ENCODE measurements at regions not wholly inside any gene's neighbourhood (a gene's known extent, or its start where the extent isn't known, plus 50 kb on each side); places are given as distances from the start of the nearest gene placed in this dataset.

GRCh38 chrX:45794995-45795337 lies 594.3 kb upstream of the DIPK2B start:
- H4K20me1 ChIP-seq (ENCODE audit: insufficient read depth, low read length), result no peaks in the 10 kb centered on the region
- H3K4me3 ChIP-seq (ENCODE audit: low read depth in 1 of 2, low read length in 2 of 2), result no peak overlapping the region
- DNase-seq, result no peak
- no peak for ATAC-seq (ENCODE audit: insufficient read depth, low read depth)
- H3K36me3 ChIP-seq (ENCODE audit: insufficient read depth, low read length), result no peaks in the 10 kb centered on the region
- H3K4me1 ChIP-seq (ENCODE audit: insufficient read depth, low read length), result no peaks in the 10 kb centered on the region
- TF ChIP-seq EZH2 (IDR thresholded peaks at IDR 0.05; ENCODE audit: borderline replicate concordance, low read depth, low read length, severe bottlenecking) (no peak), CTCF (IDR thresholded peaks at IDR 0.05; ENCODE audit: borderline replicate concordance, extremely low read depth, low read length, poor library complexity, severe bottlenecking) (no peak)
- no peak overlapping the region for H3K27ac ChIP-seq (ENCODE audit: low read length)
- peaks cover 67% of the 10 kb centered on the region for H3K79me2 ChIP-seq (ENCODE audit: insufficient read depth, low read length)
- H3K4me2 ChIP-seq (ENCODE audit: insufficient read depth, low read length), result no peak overlapping the region
- no peaks in the 10 kb centered on the region for H3K9me3 ChIP-seq (ENCODE audit: insufficient read depth, low read length, severe bottlenecking)
- no peak overlapping the region for H2AFZ ChIP-seq (ENCODE audit: low read depth, low read length)
- no peaks in the 10 kb centered on the region for H3K27me3 ChIP-seq (ENCODE audit: insufficient read depth, low read length, poor library complexity)
- no peak overlapping the region for H3K9ac ChIP-seq (ENCODE audit: low read depth, low read length)

GRCh38 chrX:45794323-45794994 lies 593.8 kb upstream of the DIPK2B start:
- H3K4me3 ChIP-seq (ENCODE audit: low read depth in 1 of 2, low read length in 2 of 2), result no peak overlapping the region
- H3K27me3 ChIP-seq (ENCODE audit: insufficient read depth, low read length, poor library complexity), result no peaks in the 10 kb centered on the region
- H2AFZ ChIP-seq (ENCODE audit: low read depth, low read length), result no peak overlapping the region
- ATAC-seq (ENCODE audit: insufficient read depth, low read depth), result no peak
- no peak overlapping the region for H3K4me2 ChIP-seq (ENCODE audit: insufficient read depth, low read length)
- H3K9ac ChIP-seq (ENCODE audit: low read depth, low read length), result no peak overlapping the region
- DNase-seq, result no peak
- TF ChIP-seq EZH2 (IDR thresholded peaks at IDR 0.05; ENCODE audit: borderline replicate concordance, low read depth, low read length, severe bottlenecking) (no peak), CTCF (IDR thresholded peaks at IDR 0.05; ENCODE audit: borderline replicate concordance, extremely low read depth, low read length, poor library complexity, severe bottlenecking) (no peak)
- no peak overlapping the region for H3K27ac ChIP-seq (ENCODE audit: low read length)
- no peaks in the 10 kb centered on the region for H3K36me3 ChIP-seq (ENCODE audit: insufficient read depth, low read length)
- peaks cover 65% of the 10 kb centered on the region for H3K79me2 ChIP-seq (ENCODE audit: insufficient read depth, low read length)
- H4K20me1 ChIP-seq (ENCODE audit: insufficient read depth, low read length), result no peaks in the 10 kb centered on the region
- H3K4me1 ChIP-seq (ENCODE audit: insufficient read depth, low read length), result no peaks in the 10 kb centered on the region
- no peaks in the 10 kb centered on the region for H3K9me3 ChIP-seq (ENCODE audit: insufficient read depth, low read length, severe bottlenecking)

GRCh38 chrX:45788941-45789348 lies 588.3 kb upstream of the DIPK2B start:
- no peak overlapping the region for H3K4me2 ChIP-seq (ENCODE audit: insufficient read depth, low read length)
- peaks cover 55% of the 10 kb centered on the region for H3K79me2 ChIP-seq (ENCODE audit: insufficient read depth, low read length)
- no peak for TF ChIP-seq CTCF (IDR thresholded peaks at IDR 0.05; ENCODE audit: borderline replicate concordance, extremely low read depth, low read length, poor library complexity, severe bottlenecking)
- TF ChIP-seq EZH2 (IDR thresholded peaks at IDR 0.05; ENCODE audit: borderline replicate concordance, low read depth, low read length, severe bottlenecking), result no peak
- no peaks in the 10 kb centered on the region for H3K36me3 ChIP-seq (ENCODE audit: insufficient read depth, low read length)
- H4K20me1 ChIP-seq (ENCODE audit: insufficient read depth, low read length), result peaks cover 6% of the 10 kb centered on the region; the same call in 1 of the 2 replicates
- ATAC-seq (ENCODE audit: insufficient read depth, low read depth) (no peak), DNase-seq (no peak)
- H3K4me3 ChIP-seq (ENCODE audit: low read depth in 1 of 2, low read length in 2 of 2), result no peak overlapping the region
- no peak overlapping the region for H3K27ac ChIP-seq (ENCODE audit: low read length)
- no peak overlapping the region for H2AFZ ChIP-seq (ENCODE audit: low read depth, low read length)
- no peaks in the 10 kb centered on the region for H3K27me3 ChIP-seq (ENCODE audit: insufficient read depth, low read length, poor library complexity)
- H3K9me3 ChIP-seq (ENCODE audit: insufficient read depth, low read length, severe bottlenecking), result no peaks in the 10 kb centered on the region
- no peak overlapping the region for H3K9ac ChIP-seq (ENCODE audit: low read depth, low read length)
- no peaks in the 10 kb centered on the region for H3K4me1 ChIP-seq (ENCODE audit: insufficient read depth, low read length)
